HFFc6 (cell line): ENCODE measurements at regions not wholly inside any gene's neighbourhood (a gene's known extent, or its start where the extent isn't known, plus 50 kb on each side); places are given as distances from the start of the nearest gene placed in this dataset.

Experiments used
- DNase-seq: peaks from one replicate; pipeline ENCODE4 v3.0.0-alpha.2; 2018
- H3K27ac Mint-ChIP-seq: 2 replicates; pipeline ENCODE4 v1.8.0; 2020; ENCODE audit warnings: mild to moderate bottlenecking, mixed read lengths
- H3K27me3 Mint-ChIP-seq: 2 replicates; pipeline ENCODE4 v1.8.0; 2021; ENCODE audit warnings: mild to moderate bottlenecking, moderate library complexity, mixed read lengths; ENCODE audit not compliant: insufficient read depth
- H3K36me3 Mint-ChIP-seq: 2 replicates; pipeline ENCODE4 v1.8.0; 2021; ENCODE audit warnings: low read depth, mixed read lengths
- H3K4me1 Mint-ChIP-seq: 2 replicates; pipeline ENCODE4 v1.8.0; 2020; ENCODE audit warnings: low read depth, mixed read lengths
- H3K4me3 Mint-ChIP-seq: 2 replicates; pipeline ENCODE4 v1.8.0; 2020; ENCODE audit warnings: mild to moderate bottlenecking, moderate library complexity, mixed read lengths
- H3K9me3 Mint-ChIP-seq: 2 replicates; pipeline ENCODE4 v1.8.0; 2020; ENCODE audit warnings: mild to moderate bottlenecking, mixed read lengths
- TF ChIP-seq, protein P1 (sequence below): fragments of 200-600 bp; sonication (generic); IDR thresholded peaks from 2 replicates; pipeline ENCODE4 v1.5.0; 2021; ENCODE audit warnings: antibody characterized with exemption, mild to moderate bottlenecking

DNA sequence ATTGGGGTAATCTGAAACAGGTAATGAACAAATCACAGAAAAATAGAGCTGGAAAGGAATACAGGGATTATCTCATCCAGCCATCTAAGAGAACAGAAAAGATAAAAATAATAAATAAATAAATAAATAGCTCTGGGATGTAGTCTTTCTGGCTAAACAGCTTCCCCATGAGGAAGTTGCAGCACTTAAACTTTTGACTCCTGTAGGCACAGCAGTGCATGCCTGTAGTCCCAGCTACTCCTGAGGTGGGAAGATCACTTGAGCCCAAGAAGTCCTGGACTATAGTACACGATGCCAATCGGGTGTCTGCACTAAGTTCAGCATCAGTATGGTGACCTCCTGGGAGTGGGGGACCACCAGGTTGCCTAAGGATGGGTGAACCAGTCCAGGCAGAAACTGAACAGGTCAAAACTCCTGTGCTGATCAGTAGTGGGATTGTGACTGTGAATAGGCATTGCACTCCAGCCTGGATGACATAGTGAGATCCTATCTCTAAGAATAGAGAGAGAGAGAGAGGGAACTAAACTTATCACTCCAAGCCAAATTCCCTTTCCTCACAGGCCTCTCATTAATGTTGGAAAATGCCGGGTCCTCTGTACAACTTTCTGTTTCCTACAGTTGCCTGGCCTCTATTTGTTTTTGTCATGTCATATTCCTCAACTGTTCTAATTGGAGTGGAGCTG, 61.7 kb upstream of the CDK13 start:
- no peak overlapping the region for H3K27ac Mint-ChIP-seq
- H3K36me3 Mint-ChIP-seq: no peaks in the 10 kb centered on the region
- no peaks in the 10 kb centered on the region for H3K9me3 Mint-ChIP-seq
- H3K4me1 Mint-ChIP-seq: no peaks in the 10 kb centered on the region
- no peak overlapping the region for H3K4me3 Mint-ChIP-seq
- TF ChIP-seq, protein P1, sequence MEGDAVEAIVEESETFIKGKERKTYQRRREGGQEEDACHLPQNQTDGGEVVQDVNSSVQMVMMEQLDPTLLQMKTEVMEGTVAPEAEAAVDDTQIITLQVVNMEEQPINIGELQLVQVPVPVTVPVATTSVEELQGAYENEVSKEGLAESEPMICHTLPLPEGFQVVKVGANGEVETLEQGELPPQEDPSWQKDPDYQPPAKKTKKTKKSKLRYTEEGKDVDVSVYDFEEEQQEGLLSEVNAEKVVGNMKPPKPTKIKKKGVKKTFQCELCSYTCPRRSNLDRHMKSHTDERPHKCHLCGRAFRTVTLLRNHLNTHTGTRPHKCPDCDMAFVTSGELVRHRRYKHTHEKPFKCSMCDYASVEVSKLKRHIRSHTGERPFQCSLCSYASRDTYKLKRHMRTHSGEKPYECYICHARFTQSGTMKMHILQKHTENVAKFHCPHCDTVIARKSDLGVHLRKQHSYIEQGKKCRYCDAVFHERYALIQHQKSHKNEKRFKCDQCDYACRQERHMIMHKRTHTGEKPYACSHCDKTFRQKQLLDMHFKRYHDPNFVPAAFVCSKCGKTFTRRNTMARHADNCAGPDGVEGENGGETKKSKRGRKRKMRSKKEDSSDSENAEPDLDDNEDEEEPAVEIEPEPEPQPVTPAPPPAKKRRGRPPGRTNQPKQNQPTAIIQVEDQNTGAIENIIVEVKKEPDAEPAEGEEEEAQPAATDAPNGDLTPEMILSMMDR: no peak
- peaks cover 26% of the 10 kb centered on the region for H3K27me3 Mint-ChIP-seq
- no peak for DNase-seq

- H3K4me3 Mint-ChIP-seq: no peak overlapping the region
- no peak for DNase-seq
- TF ChIP-seq, protein P1: no peak
- no peak overlapping the region for H3K27ac Mint-ChIP-seq
- peaks cover 28% of the 10 kb centered on the region for H3K27me3 Mint-ChIP-seq
- no peaks in the 10 kb centered on the region for H3K9me3 Mint-ChIP-seq
- H3K4me1 Mint-ChIP-seq: no peaks in the 10 kb centered on the region
- no peaks in the 10 kb centered on the region for H3K36me3 Mint-ChIP-seq
Observed at GRCh38 chr7:39890411-39890810, 59.6 kb upstream of the CDK13 start.

DNA sequence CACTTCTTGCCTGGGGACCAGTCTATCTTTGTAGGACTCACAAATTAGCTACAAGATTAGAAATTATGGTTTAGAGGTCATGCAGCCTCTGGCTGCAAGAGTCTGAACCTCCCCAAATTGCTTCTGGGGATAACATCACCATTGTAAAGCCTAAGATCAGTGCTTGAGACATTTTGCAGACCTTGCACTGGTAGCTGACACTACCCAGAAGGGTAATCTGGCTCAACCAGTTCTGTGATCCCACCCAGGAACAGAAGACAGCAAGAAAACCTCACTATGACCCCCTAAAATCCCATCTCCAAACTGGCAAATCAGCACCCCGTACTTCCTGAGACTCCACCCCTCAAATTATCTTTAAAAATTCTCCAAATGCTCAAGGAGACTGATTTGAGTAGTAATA, 58.2 kb upstream of the CDK13 start:
- no peak for DNase-seq
- no peak overlapping the region for H3K27ac Mint-ChIP-seq
- H3K4me1 Mint-ChIP-seq: no peaks in the 10 kb centered on the region
- H3K9me3 Mint-ChIP-seq: no peaks in the 10 kb centered on the region
- H3K4me3 Mint-ChIP-seq: no peak overlapping the region
- TF ChIP-seq, protein P1: no peak
- peaks cover 26% of the 10 kb centered on the region for H3K27me3 Mint-ChIP-seq
- no peaks in the 10 kb centered on the region for H3K36me3 Mint-ChIP-seq

- Mint-ChIP-seq H3K36me3 (no peaks in the 10 kb centered on the region), H3K27ac (no peak overlapping the region), H3K4me3 (no peak overlapping the region), H3K4me1 (no peaks in the 10 kb centered on the region), H3K27me3 (peaks cover 26% of the 10 kb centered on the region), H3K9me3 (no peaks in the 10 kb centered on the region)
- TF ChIP-seq, protein P1: no peak
- DNase-seq: no peak
Observed at GRCh38 chr7:39892361-39892760, 57.7 kb upstream of the CDK13 start.

DNA sequence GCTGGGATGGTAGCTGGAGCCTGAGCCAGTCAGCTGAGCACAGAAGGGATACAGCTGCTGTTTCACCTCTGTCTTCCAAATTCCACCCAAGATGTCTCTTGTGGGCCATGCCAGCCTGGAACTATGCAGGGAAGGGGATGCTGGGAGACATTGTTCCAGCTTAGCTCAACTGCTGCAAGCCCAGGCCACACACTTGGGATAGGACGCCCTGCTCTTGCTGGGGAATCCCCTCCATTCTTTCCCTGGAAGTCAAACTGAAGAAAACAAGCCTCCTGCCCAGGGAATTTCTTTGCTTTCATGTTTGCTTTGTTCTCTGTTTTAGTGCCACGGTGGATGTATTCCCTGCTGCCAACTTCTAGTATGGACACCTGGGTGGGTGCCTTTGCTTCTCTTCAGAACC, 55.2 kb upstream of the CDK13 start:
- Mint-ChIP-seq H3K27me3 (peaks cover 20% of the 10 kb centered on the region), H3K27ac (no peak overlapping the region), H3K9me3 (no peaks in the 10 kb centered on the region), H3K4me3 (no peak overlapping the region), H3K36me3 (no peaks in the 10 kb centered on the region), H3K4me1 (no peaks in the 10 kb centered on the region)
- TF ChIP-seq, protein P1: no peak
- no peak for DNase-seq
